ENCODE measurements at regions not wholly inside any gene's neighbourhood (a gene's known extent, or its start where the extent isn't known, plus 50 kb on each side); places are given as distances from the start of the nearest gene placed in this dataset.

- Histone ChIP-seq H2AFZ (no peak overlapping the region), H3K4me3 (ENCODE audit: low read depth, low read length) (no peak overlapping the region), H3K4me2 (ENCODE audit: low read length) (no peak overlapping the region), H3K27ac (no peak overlapping the region), H3K4me1 (no peaks in the 10 kb centered on the region), H3K27me3 (ENCODE audit: control insufficient read depth, insufficient read depth, low read length) (no peaks in the 10 kb centered on the region), H3K79me2 (no peaks in the 10 kb centered on the region), H3K9ac (no peak overlapping the region), H3K36me3 (ENCODE audit: control insufficient read depth, insufficient read depth, low read length) (no peaks in the 10 kb centered on the region), H3K9me3 (ENCODE audit: control insufficient read depth, low read length) (no peaks in the 10 kb centered on the region)
- TF ChIP-seq CTCF (IDR thresholded peaks at IDR 0.05) = no peak
These were observed 205.0 kb upstream of the RAD23B start for GRCh38 chr9:107078061-107078460.

DNA sequence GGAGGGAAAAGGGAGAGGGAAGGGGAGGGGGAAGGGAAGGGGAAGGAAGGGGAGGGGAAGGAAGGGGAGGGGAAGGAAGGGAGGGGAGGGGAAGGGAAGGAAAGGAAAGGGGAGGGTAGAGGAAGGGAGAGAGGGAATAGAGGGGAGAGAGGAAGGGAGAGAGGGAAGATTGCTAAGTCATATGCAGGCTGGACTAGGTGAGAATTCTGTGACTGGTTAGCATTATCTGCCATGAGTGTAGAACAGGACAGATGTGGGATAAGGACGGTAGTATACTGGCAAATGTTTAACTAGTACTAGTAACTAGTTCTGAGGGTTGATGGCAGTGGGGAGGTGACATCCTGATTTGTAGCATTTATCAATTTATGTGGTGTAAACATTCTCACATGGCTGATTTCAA is 203.5 kb upstream of the RAD23B start:
- no peaks in the 10 kb centered on the region for H3K9me3 ChIP-seq (ENCODE audit: control insufficient read depth, low read length)
- no peaks in the 10 kb centered on the region for H3K79me2 ChIP-seq
- H3K36me3 ChIP-seq (ENCODE audit: control insufficient read depth, insufficient read depth, low read length) = no peaks in the 10 kb centered on the region
- H3K27ac ChIP-seq = no peak overlapping the region
- H3K9ac ChIP-seq = no peak overlapping the region
- H3K4me3 ChIP-seq (ENCODE audit: low read depth, low read length) = no peak overlapping the region
- no peaks in the 10 kb centered on the region for H3K27me3 ChIP-seq (ENCODE audit: control insufficient read depth, insufficient read depth, low read length)
- H3K4me1 ChIP-seq = no peaks in the 10 kb centered on the region
- no peak overlapping the region for H3K4me2 ChIP-seq (ENCODE audit: low read length)
- no peak for TF ChIP-seq CTCF (IDR thresholded peaks at IDR 0.05)
- H2AFZ ChIP-seq = no peak overlapping the region

GRCh38 chr9:107080130-107080529 is 202.9 kb upstream of the RAD23B start:
- no peaks in the 10 kb centered on the region for H3K79me2 ChIP-seq
- H3K27ac ChIP-seq = no peak overlapping the region
- H3K9ac ChIP-seq = no peak overlapping the region
- no peaks in the 10 kb centered on the region for H3K9me3 ChIP-seq (ENCODE audit: control insufficient read depth, low read length)
- no peaks in the 10 kb centered on the region for H3K4me1 ChIP-seq
- H3K27me3 ChIP-seq (ENCODE audit: control insufficient read depth, insufficient read depth, low read length) = no peaks in the 10 kb centered on the region
- no peak overlapping the region for H3K4me2 ChIP-seq (ENCODE audit: low read length)
- no peak for TF ChIP-seq CTCF (IDR thresholded peaks at IDR 0.05)
- no peak overlapping the region for H2AFZ ChIP-seq
- H3K36me3 ChIP-seq (ENCODE audit: control insufficient read depth, insufficient read depth, low read length) = no peaks in the 10 kb centered on the region
- no peak overlapping the region for H3K4me3 ChIP-seq (ENCODE audit: low read depth, low read length)

DNA sequence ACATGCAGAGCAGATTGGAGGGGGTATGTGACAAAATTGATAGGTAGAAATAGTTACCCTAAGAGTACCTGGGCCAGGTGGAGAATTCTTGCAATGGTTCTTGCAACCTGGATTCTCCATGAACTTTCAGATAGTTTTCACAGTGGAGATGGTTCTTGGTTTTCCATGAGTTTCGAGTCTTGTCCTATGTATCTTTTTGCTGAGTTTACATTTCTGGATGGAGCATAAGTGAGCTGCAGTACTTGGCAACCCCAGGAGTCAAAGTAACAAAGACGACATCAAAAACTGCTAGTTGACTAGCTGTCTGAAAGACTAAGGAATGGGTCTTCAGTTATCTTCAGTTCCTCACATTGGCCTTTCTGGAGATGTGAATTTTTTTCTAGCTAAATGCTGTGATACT is 196.6 kb upstream of the RAD23B start:
- no peak for TF ChIP-seq CTCF (IDR thresholded peaks at IDR 0.05)

DNA sequence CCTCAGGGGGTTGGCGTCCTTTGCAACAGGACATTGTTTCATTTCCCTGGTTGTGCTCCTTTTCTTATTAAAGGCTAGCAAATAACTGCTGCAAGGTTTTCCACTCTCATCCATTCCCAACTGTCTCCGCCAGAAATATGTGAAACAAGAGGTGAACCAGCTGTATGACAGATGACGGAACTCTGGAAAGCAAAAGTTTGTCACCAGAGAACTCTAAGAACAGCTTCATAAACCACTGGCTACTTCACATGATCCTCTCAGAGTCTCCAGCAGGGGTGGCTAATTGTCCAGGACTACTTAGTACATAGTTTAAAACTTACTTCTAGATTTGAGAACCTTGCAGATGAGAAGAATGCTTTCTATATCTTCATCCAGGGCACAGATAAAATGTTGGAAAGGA is 195.9 kb upstream of the RAD23B start:
- Histone ChIP-seq H3K4me1 (no peaks in the 10 kb centered on the region), H2AFZ (no peak overlapping the region), H3K4me2 (ENCODE audit: low read length) (no peak overlapping the region), H3K9ac (no peak overlapping the region), H3K79me2 (no peaks in the 10 kb centered on the region), H3K36me3 (ENCODE audit: control insufficient read depth, insufficient read depth, low read length) (no peaks in the 10 kb centered on the region), H3K27me3 (ENCODE audit: control insufficient read depth, insufficient read depth, low read length) (no peaks in the 10 kb centered on the region), H3K9me3 (ENCODE audit: control insufficient read depth, low read length) (no peaks in the 10 kb centered on the region), H3K4me3 (ENCODE audit: low read depth, low read length) (no peak overlapping the region), H3K27ac (no peak overlapping the region)
- TF ChIP-seq CTCF (IDR thresholded peaks at IDR 0.05) = no peak

More for the DNA sequence above, 196.6 kb upstream of the RAD23B start:
- H3K9ac ChIP-seq = no peak overlapping the region
- H3K27me3 ChIP-seq (ENCODE audit: control insufficient read depth, insufficient read depth, low read length) = no peaks in the 10 kb centered on the region
- no peaks in the 10 kb centered on the region for H3K4me1 ChIP-seq
- H3K4me3 ChIP-seq (ENCODE audit: low read depth, low read length) = no peak overlapping the region
- H3K36me3 ChIP-seq (ENCODE audit: control insufficient read depth, insufficient read depth, low read length) = no peaks in the 10 kb centered on the region
- no peak overlapping the region for H3K4me2 ChIP-seq (ENCODE audit: low read length)
- H3K27ac ChIP-seq = no peak overlapping the region
- no peaks in the 10 kb centered on the region for H3K9me3 ChIP-seq (ENCODE audit: control insufficient read depth, low read length)
- H2AFZ ChIP-seq = no peak overlapping the region
- no peaks in the 10 kb centered on the region for H3K79me2 ChIP-seq

Data from parathyroid adenoma (tissue), 2 donors.